Prostate gland (tissue), 2 donors: ENCODE measurements at regions not wholly inside any gene's neighbourhood (a gene's known extent, or its start where the extent isn't known, plus 50 kb on each side); places are given as distances from the start of the nearest gene placed in this dataset.

ENCODE experiments used
- CTCF ChIP-seq, 4 experiments: fragments of 200-600 bp in 2 of 4; fragments of 450-650 bp in 2 of 4; sonication (generic) in 2 of 4; IDR thresholded peaks; 1 replicate in 3 of 4; 2 replicates in 1 of 4; pipeline ENCODE4 v1.5.1; 2016 to 2019; ENCODE audit warnings: antibody characterized with exemption in 4 of 4, mild to moderate bottlenecking in 2 of 4, moderate library complexity in 2 of 4
- POLR2A ChIP-seq: fragments of 450-650 bp; IDR thresholded peaks from one replicate; pipeline ENCODE4 v1.6.1; 2016; ENCODE audit warnings: antibody characterized with exemption, mild to moderate bottlenecking
- POLR2AphosphoS5 ChIP-seq: sonication (generic); formaldehyde crosslinking; IDR thresholded peaks from one replicate; pipeline ENCODE4 v1.6.1; 2017; ENCODE audit warnings: antibody characterized with exemption

GRCh38 chr4:100079264-100079663 lies 111.0 kb downstream of the DDIT4L start:
- TF ChIP-seq CTCF (IDR thresholded peaks at IDR 0.05) (no peak), POLR2A (no peak), POLR2AphosphoS5 (no peak)
